ENCODE measurements at regions not wholly inside any gene's neighbourhood (a gene's known extent, or its start where the extent isn't known, plus 50 kb on each side); places are given as distances from the start of the nearest gene placed in this dataset.

DNA sequence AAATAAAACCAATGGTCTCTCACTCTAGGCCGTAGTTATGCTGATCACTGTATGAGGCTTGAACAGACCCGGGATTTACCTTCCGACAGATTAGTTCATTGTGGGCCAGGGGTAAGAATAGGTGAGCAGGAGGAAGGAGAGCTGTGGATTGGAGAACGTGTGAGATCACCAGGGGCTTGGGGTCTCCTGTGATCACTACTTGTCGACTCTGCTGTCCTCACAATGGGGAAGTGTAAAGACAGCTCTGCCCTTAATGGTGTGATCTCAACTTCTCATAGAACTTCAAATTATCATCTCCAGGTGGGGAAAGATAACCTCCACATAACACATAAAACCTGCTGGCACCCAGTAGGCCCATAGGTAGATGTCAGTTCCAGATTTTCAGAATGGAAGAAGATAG is 56.2 kb upstream of the RPS6KA3 start:
- no peaks in the 10 kb centered on the region for H3K36me3 ChIP-seq
- H3K9me3 ChIP-seq = no peaks in the 10 kb centered on the region
- TF ChIP-seq, protein P1, sequence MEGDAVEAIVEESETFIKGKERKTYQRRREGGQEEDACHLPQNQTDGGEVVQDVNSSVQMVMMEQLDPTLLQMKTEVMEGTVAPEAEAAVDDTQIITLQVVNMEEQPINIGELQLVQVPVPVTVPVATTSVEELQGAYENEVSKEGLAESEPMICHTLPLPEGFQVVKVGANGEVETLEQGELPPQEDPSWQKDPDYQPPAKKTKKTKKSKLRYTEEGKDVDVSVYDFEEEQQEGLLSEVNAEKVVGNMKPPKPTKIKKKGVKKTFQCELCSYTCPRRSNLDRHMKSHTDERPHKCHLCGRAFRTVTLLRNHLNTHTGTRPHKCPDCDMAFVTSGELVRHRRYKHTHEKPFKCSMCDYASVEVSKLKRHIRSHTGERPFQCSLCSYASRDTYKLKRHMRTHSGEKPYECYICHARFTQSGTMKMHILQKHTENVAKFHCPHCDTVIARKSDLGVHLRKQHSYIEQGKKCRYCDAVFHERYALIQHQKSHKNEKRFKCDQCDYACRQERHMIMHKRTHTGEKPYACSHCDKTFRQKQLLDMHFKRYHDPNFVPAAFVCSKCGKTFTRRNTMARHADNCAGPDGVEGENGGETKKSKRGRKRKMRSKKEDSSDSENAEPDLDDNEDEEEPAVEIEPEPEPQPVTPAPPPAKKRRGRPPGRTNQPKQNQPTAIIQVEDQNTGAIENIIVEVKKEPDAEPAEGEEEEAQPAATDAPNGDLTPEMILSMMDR (IDR thresholded peaks at IDR 0.05) = no peak
- H3K27ac ChIP-seq = no peak overlapping the region
- H3K27me3 ChIP-seq = no peaks in the 10 kb centered on the region
- no peak overlapping the region for H3K4me3 ChIP-seq
- DNase-seq = no peak
- no peak overlapping the region for H3K9ac ChIP-seq (ENCODE audit: low read depth in 2 of 2, low read length in 2 of 2)
- intact Hi-C loops (cut with DNase I) = no loop called here
- H3K4me1 ChIP-seq = no peaks in the 10 kb centered on the region

DNA sequence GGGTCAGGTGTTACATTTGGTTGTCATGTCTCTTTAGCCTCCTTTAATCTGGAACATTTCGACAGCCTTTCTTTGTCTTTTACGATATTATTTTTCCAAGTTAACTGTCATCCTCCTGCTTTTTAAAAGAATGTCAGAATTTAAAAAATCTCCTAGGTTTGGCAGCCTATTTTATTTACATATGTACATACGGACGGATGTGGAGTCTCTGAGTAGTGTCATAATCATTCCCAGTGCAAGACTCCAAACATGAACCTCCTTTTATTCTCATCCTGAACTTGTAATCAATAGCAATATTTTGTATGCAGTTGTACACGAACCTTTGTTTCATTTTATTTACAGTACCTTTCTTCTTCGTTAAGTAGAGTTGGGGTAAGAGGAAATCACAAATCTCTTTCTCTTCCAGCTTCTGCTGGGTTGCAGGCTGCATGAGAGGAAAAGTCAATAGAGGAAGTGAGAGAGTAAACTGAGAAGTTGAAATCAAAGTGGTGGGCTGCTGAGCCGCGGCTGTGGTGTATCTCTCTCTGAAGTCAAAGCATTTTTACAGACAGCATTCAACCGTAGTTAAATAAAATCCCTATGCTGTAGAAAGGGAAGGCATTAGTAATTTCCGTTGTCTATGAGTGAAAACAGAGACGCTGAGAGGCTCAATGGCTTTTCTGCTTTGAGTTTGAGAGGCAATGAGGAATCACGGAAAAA is 53.9 kb upstream of the RPS6KA3 start:
- DNase-seq = no peak
- Histone ChIP-seq H3K4me1 (no peaks in the 10 kb centered on the region), H3K36me3 (no peaks in the 10 kb centered on the region), H3K27me3 (no peaks in the 10 kb centered on the region), H3K27ac (no peak overlapping the region), H3K9ac (ENCODE audit: low read depth in 2 of 2, low read length in 2 of 2) (no peak overlapping the region), H3K4me3 (no peak overlapping the region), H3K9me3 (no peaks in the 10 kb centered on the region)
- TF ChIP-seq, protein P1 (IDR thresholded peaks at IDR 0.05) = no peak
- intact Hi-C loops (cut with DNase I) = no loop called here

DNA sequence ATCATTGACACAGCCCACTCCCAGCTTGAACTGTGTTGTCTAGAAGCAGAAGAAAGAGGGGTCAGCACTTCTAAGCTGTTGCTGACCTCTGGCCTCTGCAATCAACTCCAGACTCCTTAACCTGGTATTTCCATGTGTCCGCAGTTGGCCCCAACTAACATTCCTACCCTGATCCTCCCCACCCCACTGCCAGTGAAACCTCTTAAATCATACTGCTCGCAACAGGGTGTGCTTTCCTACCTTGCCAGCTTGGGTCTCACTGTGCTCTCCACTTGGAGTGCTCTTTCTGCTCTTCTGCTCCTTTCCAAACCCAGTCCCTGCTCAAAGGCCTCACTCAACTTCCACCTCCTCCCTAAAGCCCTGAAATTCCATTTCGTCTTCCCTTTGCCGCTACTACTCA is 52.3 kb upstream of the RPS6KA3 start:
- intact Hi-C loops (cut with DNase I) = no loop called here
- DNase-seq = no peak

GRCh38 chrX:20317873-20318272 is 51.2 kb upstream of the RPS6KA3 start:
- no peak overlapping the region for H3K9ac ChIP-seq (ENCODE audit: low read depth in 2 of 2, low read length in 2 of 2)
- TF ChIP-seq, protein P1 (IDR thresholded peaks at IDR 0.05) = no peak
- H3K4me1 ChIP-seq = no peaks in the 10 kb centered on the region
- no peaks in the 10 kb centered on the region for H3K9me3 ChIP-seq
- no peak overlapping the region for H3K4me3 ChIP-seq
- no peak for DNase-seq
- no peaks in the 10 kb centered on the region for H3K36me3 ChIP-seq
- no peaks in the 10 kb centered on the region for H3K27me3 ChIP-seq
- H3K27ac ChIP-seq = no peak overlapping the region
- intact Hi-C loops (cut with DNase I) = no loop called here

More for the DNA sequence above, 52.3 kb upstream of the RPS6KA3 start:
- no peaks in the 10 kb centered on the region for H3K36me3 ChIP-seq
- H3K4me3 ChIP-seq = no peak overlapping the region
- H3K4me1 ChIP-seq = no peaks in the 10 kb centered on the region
- TF ChIP-seq, protein P1 (IDR thresholded peaks at IDR 0.05) = no peak
- H3K9me3 ChIP-seq = no peaks in the 10 kb centered on the region
- no peak overlapping the region for H3K27ac ChIP-seq
- no peak overlapping the region for H3K9ac ChIP-seq (ENCODE audit: low read depth in 2 of 2, low read length in 2 of 2)
- H3K27me3 ChIP-seq = no peaks in the 10 kb centered on the region

All from colonic mucosa (tissue), 4 donors.